GM06990 (cell line): ENCODE measurements at regions not wholly inside any gene's neighbourhood (a gene's known extent, or its start where the extent isn't known, plus 50 kb on each side); places are given as distances from the start of the nearest gene placed in this dataset.

Experiments used
- DNase-seq: peaks from one replicate; pipeline ENCODE4 v3.0.0-alpha.2; 2011; ENCODE audit not compliant: insufficient read length; ENCODE audit errors: extremely low read depth
- H3K27me3 ChIP-seq: replicated peaks from 2 replicates; pipeline ENCODE4 v1.6.0; 2011; ENCODE audit warnings: low read length; ENCODE audit not compliant: control insufficient read depth, insufficient read depth
- H3K36me3 ChIP-seq: 2 replicates; pipeline ENCODE4 v1.5.1; 2011; ENCODE audit warnings: low read length; ENCODE audit not compliant: control insufficient read depth, insufficient read depth
- H3K4me3 ChIP-seq: replicated peaks from 2 replicates; pipeline ENCODE4 v1.5.1; 2011; ENCODE audit warnings: low read depth, mild to moderate bottlenecking, control low read depth, low read length
- CTCF ChIP-seq: IDR thresholded peaks from 2 replicates; pipeline ENCODE4 v1.5.1; 2011; ENCODE audit warnings: low read length, control low read depth, mild to moderate bottlenecking, inconsistent platforms; ENCODE audit not compliant: insufficient read depth, poor library complexity, severe bottlenecking

GRCh38 chr6:47915017-47915416 lies 133.2 kb downstream of the OPN5 start:
- no peak for TF ChIP-seq CTCF
- DNase-seq, result no peak
- H3K36me3 ChIP-seq, result no peaks in the 10 kb centered on the region
- H3K4me3 ChIP-seq, result no peak overlapping the region
- H3K27me3 ChIP-seq, result no peaks in the 10 kb centered on the region

DNA sequence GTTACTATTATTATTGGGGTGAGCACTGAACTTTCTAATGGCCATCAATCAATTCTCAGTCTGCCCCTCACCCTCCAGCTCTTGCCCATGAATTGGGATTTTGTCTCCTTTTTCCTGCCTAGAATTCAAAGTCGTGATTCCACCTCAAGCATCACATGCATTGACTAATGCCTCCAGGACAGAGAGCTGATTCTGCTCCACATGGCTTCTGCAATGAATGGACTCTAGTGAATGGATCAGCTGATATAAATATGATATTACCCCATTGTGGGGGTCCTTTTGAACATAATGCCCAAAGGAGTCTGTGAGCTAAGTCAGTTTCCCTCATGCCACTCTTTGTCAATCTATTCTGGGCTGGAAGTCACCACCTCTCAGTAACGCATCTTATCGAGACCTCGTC lies 126.4 kb downstream of the OPN5 start:
- Histone ChIP-seq H3K27me3 (no peaks in the 10 kb centered on the region), H3K4me3 (no peak overlapping the region), H3K36me3 (no peaks in the 10 kb centered on the region)
- no peak for TF ChIP-seq CTCF
- DNase-seq, result no peak

GRCh38 chr6:47905717-47906116 lies 123.9 kb downstream of the OPN5 start:
- Histone ChIP-seq H3K36me3 (no peaks in the 10 kb centered on the region), H3K4me3 (no peak overlapping the region), H3K27me3 (no peaks in the 10 kb centered on the region)
- no peak for TF ChIP-seq CTCF
- DNase-seq, result no peak

GRCh38 chr6:47897247-47897646 lies 115.4 kb downstream of the OPN5 start:
- no peaks in the 10 kb centered on the region for H3K27me3 ChIP-seq
- DNase-seq, result no peak
- TF ChIP-seq CTCF, result no peak
- no peak overlapping the region for H3K4me3 ChIP-seq
- no peaks in the 10 kb centered on the region for H3K36me3 ChIP-seq

GRCh38 chr6:47890326-47890875 lies 108.6 kb downstream of the OPN5 start:
- Histone ChIP-seq H3K36me3 (no peaks in the 10 kb centered on the region), H3K27me3 (no peaks in the 10 kb centered on the region), H3K4me3 (no peak overlapping the region)
- no peak for TF ChIP-seq CTCF
- no peak for DNase-seq

DNA sequence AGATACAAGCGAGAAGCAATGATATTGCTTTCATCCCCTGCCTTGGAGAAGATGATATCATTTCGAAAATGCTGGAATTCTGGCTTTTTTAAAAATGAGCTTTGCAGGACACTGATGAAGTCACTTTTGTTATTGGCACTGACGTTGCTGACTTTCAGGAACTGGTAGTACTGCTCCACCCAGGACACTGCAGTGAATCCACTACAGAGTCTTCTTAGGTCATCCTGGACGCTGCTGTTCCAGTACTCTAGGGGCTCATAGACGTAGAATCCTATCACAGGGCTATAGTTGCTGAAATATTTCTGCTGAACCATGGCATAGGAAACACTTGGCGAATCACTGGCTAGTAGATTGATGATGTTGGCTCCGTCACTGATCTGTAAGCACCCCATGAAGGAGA lies 97.2 kb downstream of the OPN5 start:
- H3K4me3 ChIP-seq, result no peak overlapping the region
- no peaks in the 10 kb centered on the region for H3K27me3 ChIP-seq
- DNase-seq, result no peak
- no peak for TF ChIP-seq CTCF
- H3K36me3 ChIP-seq, result no peaks in the 10 kb centered on the region
